H1 (cell line): ENCODE measurements at regions not wholly inside any gene's neighbourhood (a gene's known extent, or its start where the extent isn't known, plus 50 kb on each side); places are given as distances from the start of the nearest gene placed in this dataset.
"Not testable (repeated sequence)": the region's sequence is repeated elsewhere in the genome, so short reads cannot be mapped to it uniquely, and the experiment has no call there.

ENCODE experiments used
- CTCF ChIA-PET: fragments of 300-600 bp; sonication (Branson Sonifier 250); formaldehyde crosslinking; loops from one replicate; lab custom pipeline; 2021; ENCODE audit not compliant: partially characterized antibody; lab: Charles Lee
- POLR2A ChIA-PET: fragments of 300-600 bp; sonication (Branson Sonifier 250); formaldehyde crosslinking; loops from one replicate; lab custom pipeline; 2021; ENCODE audit warnings: inconsistent platforms; ENCODE audit not compliant: partially characterized antibody; lab: Charles Lee
- DNase-seq, 2 experiments: peaks; one replicate each; pipeline versions ENCODE4 v3.0.0 to v3.0.0-alpha.2; 2010 to 2022; ENCODE audit warnings: low spot score in 2 of 2, low read depth in 1 of 2, mixed read lengths in 1 of 2
- FAIRE-seq: peaks from 2 replicates; lab custom pipeline; 2011; peaks lifted over from hg19 to GRCh38; lab: Jason Lieb, UNC
- H2AFZ ChIP-seq: 2 replicates; pipeline ENCODE4 v1.8.1; 2012; ENCODE audit warnings: low read length, inconsistent platforms
- H2AK5ac ChIP-seq: 2 replicates; pipeline ENCODE4 v1.6.1; 2013; ENCODE audit warnings: low read depth, low read length
- H2BK120ac ChIP-seq: replicated peaks from 2 replicates; pipeline ENCODE3; 2013; ENCODE audit warnings: low read depth, low read length, inconsistent platforms
- H2BK12ac ChIP-seq: 2 replicates; pipeline ENCODE4 v1.6.1; 2013; ENCODE audit warnings: low read depth, low read length
- H2BK15ac ChIP-seq: 2 replicates; pipeline ENCODE4 v1.6.1; 2013; ENCODE audit warnings: low read length
- H2BK20ac ChIP-seq: 2 replicates; pipeline ENCODE4 v1.6.1; 2013; ENCODE audit warnings: low read length
- H2BK5ac ChIP-seq: 2 replicates; pipeline ENCODE4 v1.6.1; 2013; ENCODE audit warnings: low read depth, low read length
- H3K14ac ChIP-seq: 2 replicates; pipeline ENCODE4 v1.6.1; 2013; ENCODE audit warnings: inconsistent platforms; ENCODE audit not compliant: insufficient read length
- H3K18ac ChIP-seq: 2 replicates; pipeline ENCODE4 v1.6.1; 2013; ENCODE audit warnings: low read length; ENCODE audit errors: extremely low read depth
- H3K23ac ChIP-seq: 2 replicates; pipeline ENCODE4 v1.6.1; 2013; ENCODE audit warnings: inconsistent platforms; ENCODE audit not compliant: insufficient read length
- H3K23me2 ChIP-seq: 2 replicates; pipeline ENCODE4 v1.6.1; 2013; ENCODE audit warnings: low read depth, low read length
- H3K27ac ChIP-seq: 2 replicates; pipeline ENCODE4 v1.6.1; 2011; ENCODE audit warnings: low read depth, low read length, inconsistent platforms
- H3K27me3 ChIP-seq, 4 experiments: replicated peaks in 1 of 4; 1 replicate in 1 of 4; 2 replicates in 3 of 4; pipeline versions ENCODE4 v1.6.1 to v1.8.1; 2011 to 2013; ENCODE audit warnings: low read length in 3 of 4, mild to moderate bottlenecking in 3 of 4, inconsistent platforms in 2 of 4, mixed read lengths in 2 of 4, moderate library complexity in 1 of 4; ENCODE audit not compliant: control insufficient read depth in 3 of 4, insufficient read depth in 3 of 4; ENCODE audit errors: extremely low read depth in 1 of 4
- H3K36me3 ChIP-seq, 4 experiments: 2 replicates each; pipeline versions ENCODE4 v1.6.1 to v1.8.1; 2011 to 2013; ENCODE audit warnings: mild to moderate bottlenecking in 4 of 4, low read length in 3 of 4, moderate library complexity in 2 of 4, control low read depth in 1 of 4, inconsistent platforms in 1 of 4; ENCODE audit not compliant: insufficient read depth in 4 of 4, control insufficient read depth in 2 of 4
- H3K4ac ChIP-seq: replicated peaks from 2 replicates; pipeline ENCODE3; 2013; ENCODE audit warnings: low read length, low read depth, mixed read lengths, inconsistent platforms; ENCODE audit not compliant: insufficient read length
- H3K4me1 ChIP-seq, 4 experiments: replicated peaks in 1 of 4; 1 replicate in 1 of 4; 2 replicates in 3 of 4; pipeline versions ENCODE4 v1.6.1 to v1.8.1; 2011 to 2013; ENCODE audit warnings: low read length in 3 of 4, inconsistent platforms in 2 of 4, mixed read lengths in 1 of 4; ENCODE audit not compliant: insufficient read depth in 4 of 4, control insufficient read depth in 3 of 4
- H3K4me2 ChIP-seq, 2 experiments: 2 replicates each; pipeline versions ENCODE4 v1.6.1 to v1.8.1; 2011 to 2013; ENCODE audit warnings: low read depth in 2 of 2, low read length in 2 of 2, control low read depth in 1 of 2, inconsistent platforms in 1 of 2, mild to moderate bottlenecking in 1 of 2; ENCODE audit not compliant: insufficient read depth in 1 of 2
- H3K4me3 ChIP-seq, 4 experiments: fragments of 200-600, 300-600 bp in 1 of 4; sonication (generic), shearing (Covaris generic), sonication (Bioruptor Twin) in 1 of 4; 2 replicates each; pipeline versions ENCODE4 v1.5.1 to v1.8.1; 2011 to 2016; ENCODE audit warnings: low read length in 4 of 4, low read depth in 3 of 4, control low read depth in 2 of 4, inconsistent platforms in 2 of 4, mild to moderate bottlenecking in 2 of 4, mixed read lengths in 1 of 4, moderate library complexity in 1 of 4; ENCODE audit not compliant: insufficient read depth in 2 of 4; ENCODE audit errors: extremely low read depth in 1 of 4
- H3K56ac ChIP-seq: replicated peaks from 2 replicates; pipeline ENCODE3; 2013; ENCODE audit warnings: low read depth, mild to moderate bottlenecking, mixed read lengths, low read length, inconsistent platforms; ENCODE audit not compliant: insufficient read length
- H3K79me1 ChIP-seq: 2 replicates; pipeline ENCODE4 v1.6.1; 2013; ENCODE audit warnings: low read depth, low read length, control low read depth
- H3K79me2 ChIP-seq, 2 experiments: 2 replicates each; pipeline versions ENCODE4 v1.6.1 to v1.8.1; 2012 to 2013; ENCODE audit warnings: low read length in 2 of 2, mild to moderate bottlenecking in 2 of 2, inconsistent platforms in 1 of 2; ENCODE audit not compliant: insufficient read depth in 2 of 2, control insufficient read depth in 1 of 2
- H3K9ac ChIP-seq, 4 experiments: replicated peaks in 1 of 4; 1 replicate in 1 of 4; 2 replicates in 3 of 4; pipeline versions ENCODE4 v1.6.1 to v1.8.1; 2011 to 2013; ENCODE audit warnings: low read depth in 3 of 4, low read length in 3 of 4, control low read depth in 2 of 4, mild to moderate bottlenecking in 2 of 4, moderate library complexity in 2 of 4, inconsistent platforms in 1 of 4; ENCODE audit errors: extremely low read depth in 1 of 4
- H3K9me3 ChIP-seq, 2 experiments: 2 replicates each; pipeline versions ENCODE4 v1.6.1 to v1.8.1; 2012 to 2013; ENCODE audit warnings: mild to moderate bottlenecking in 2 of 2, moderate library complexity in 2 of 2, control low read depth in 1 of 2, inconsistent platforms in 1 of 2, low read depth in 1 of 2, low read length in 1 of 2, mixed read lengths in 1 of 2; ENCODE audit not compliant: insufficient read depth in 2 of 2
- H4K20me1 ChIP-seq, 2 experiments: replicated peaks in 1 of 2; 2 replicates each; pipeline versions ENCODE3 to v1.8.1; 2011 to 2013; ENCODE audit warnings: inconsistent platforms in 2 of 2, low read length in 2 of 2, mild to moderate bottlenecking in 1 of 2; ENCODE audit not compliant: insufficient read depth in 2 of 2, control insufficient read depth in 1 of 2
- H4K5ac ChIP-seq: 2 replicates; pipeline ENCODE4 v1.6.1; 2013; ENCODE audit warnings: low read length, low read depth, mixed read lengths, inconsistent platforms; ENCODE audit not compliant: insufficient read length
- H4K8ac ChIP-seq: 2 replicates; pipeline ENCODE4 v1.8.0; 2013; ENCODE audit warnings: mild to moderate bottlenecking, moderate library complexity, low read length, inconsistent platforms; ENCODE audit not compliant: insufficient read depth; ENCODE audit errors: extremely low read depth
- H4K91ac ChIP-seq: replicated peaks from 2 replicates; pipeline ENCODE3; 2013; ENCODE audit warnings: low read length, mixed read lengths, inconsistent platforms; ENCODE audit not compliant: insufficient read length
- WGBS, 2 experiments: shearing (Covaris generic) in 1 of 2; methylation state at CpG; one replicate each; pipeline versions ENCODE4 v1.1.6 to v1.1.7; 2013 to 2015; ENCODE audit warnings: low lambda C conversion rate in 2 of 2, mixed read lengths in 2 of 2, inconsistent platforms in 1 of 2, low coverage in 1 of 2, missing lambda C conversion rate in 1 of 2; ENCODE audit not compliant: insufficient replicate concordance in 2 of 2, insufficient coverage in 1 of 2, insufficient read length in 1 of 2; ENCODE audit errors: extremely low coverage in 1 of 2, missing lambda C conversion rate in 1 of 2; 5-methylcytosine and 5-hydroxymethylcytosine counted together

- H2BK120ac ChIP-seq, H2AK5ac ChIP-seq, H3K4ac ChIP-seq, H3K36me3 ChIP-seq, H2AFZ ChIP-seq, H3K4me1 ChIP-seq, H3K79me2 ChIP-seq, H3K4me3 ChIP-seq, H3K23ac ChIP-seq, H3K9ac ChIP-seq, H2BK12ac ChIP-seq, H2BK20ac ChIP-seq, H3K27me3 ChIP-seq, POLR2A ChIA-PET, CTCF ChIA-PET, H3K56ac ChIP-seq, H3K23me2 ChIP-seq, H4K8ac ChIP-seq, H3K18ac ChIP-seq, H3K9me3 ChIP-seq, H3K14ac ChIP-seq, H4K91ac ChIP-seq, FAIRE-seq, H4K20me1 ChIP-seq, H2BK5ac ChIP-seq, H2BK15ac ChIP-seq, H3K79me1 ChIP-seq, H4K5ac ChIP-seq, DNase-seq, H3K4me2 ChIP-seq, H3K27ac ChIP-seq: not testable (repeated sequence)
- WGBS, 2 experiments, result 93% methylated on average over 3 of the region's 3 CpGs; no CpG with 5 or more reads in 1 of the 2 experiments
Measured at GRCh38 chr2:131309833-131310232, 54.1 kb downstream of the RAB6D start.
